Stimulated activated CD4-positive, alpha-beta T cell treated with anti-CD3 and anti-CD28 coated beads, Interleukin-4, amount 100 ng/mL, for 48 hours (primary cell): ENCODE measurements at regions not wholly inside any gene's neighbourhood (a gene's known extent, or its start where the extent isn't known, plus 50 kb on each side); places are given as distances from the start of the nearest gene placed in this dataset.
A peak's percentile ranks its signal among the peaks of the same experiment; 100 is the strongest.

Experiments used
- DNase-seq, 2 donors: peaks; one replicate each; pipeline ENCODE4 v3.0.0-alpha.2; 2020; ENCODE audit warnings: low read depth in 2 of 2

DNA sequence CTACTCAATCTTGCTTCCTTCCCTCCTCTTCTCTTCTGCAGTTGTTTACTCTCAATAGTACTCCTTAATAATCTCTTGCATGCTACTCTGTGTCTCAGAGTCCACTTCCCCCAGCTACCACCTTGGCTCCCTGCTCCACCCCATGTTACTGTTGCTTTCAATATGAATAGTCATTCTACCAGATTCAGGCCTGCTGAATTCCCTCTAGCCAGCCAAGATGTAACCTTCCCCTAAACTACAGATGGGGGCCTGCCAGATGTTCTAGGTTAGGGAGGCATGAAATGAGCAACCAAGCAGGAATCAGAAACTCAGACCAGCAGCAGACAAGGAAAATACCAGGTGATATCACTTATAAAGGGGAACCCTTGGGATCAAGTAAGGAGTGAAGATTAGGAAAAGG lies 392.1 kb upstream of the DDHD1 start:
- DNase-seq: no peak

DNA sequence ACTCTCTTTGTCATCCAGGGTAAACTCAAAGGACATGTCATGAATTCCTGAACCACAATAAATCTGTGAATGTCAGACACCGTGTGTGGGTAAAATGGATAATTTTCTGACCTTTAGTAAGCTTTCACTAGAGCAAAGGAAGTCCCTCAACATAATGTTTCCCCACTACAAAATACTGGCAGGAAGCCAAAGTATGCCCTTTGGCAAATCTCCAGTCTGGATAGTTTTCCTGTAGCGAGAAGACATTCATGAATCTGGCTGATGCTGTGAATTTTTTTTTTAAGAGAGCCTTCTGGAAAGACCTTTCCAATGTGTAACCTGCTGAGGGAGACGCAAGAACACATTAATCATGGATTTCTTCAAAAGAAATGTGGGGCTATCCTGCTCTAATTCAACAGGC lies 389.6 kb upstream of the DDHD1 start:
- no peak for DNase-seq

DNA sequence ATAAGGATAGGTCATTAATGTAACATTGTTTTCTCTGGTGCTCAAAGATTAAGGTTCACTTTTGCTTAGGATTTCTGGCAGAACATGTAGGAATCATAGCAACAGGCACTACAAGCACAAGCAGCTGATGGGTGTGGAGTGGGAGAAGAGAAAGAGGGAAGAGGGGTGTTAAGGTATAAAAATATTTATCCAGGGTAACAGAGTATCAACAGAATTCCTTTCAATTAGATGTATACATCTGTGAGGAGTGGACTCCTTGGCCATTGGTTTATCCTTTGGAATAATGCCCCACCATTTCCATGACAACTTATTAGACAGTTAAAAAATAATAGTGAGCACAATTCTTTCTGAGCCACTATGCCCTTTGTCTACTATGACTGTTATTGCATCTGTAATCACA lies 388.3 kb upstream of the DDHD1 start:
- no peak for DNase-seq

DNA sequence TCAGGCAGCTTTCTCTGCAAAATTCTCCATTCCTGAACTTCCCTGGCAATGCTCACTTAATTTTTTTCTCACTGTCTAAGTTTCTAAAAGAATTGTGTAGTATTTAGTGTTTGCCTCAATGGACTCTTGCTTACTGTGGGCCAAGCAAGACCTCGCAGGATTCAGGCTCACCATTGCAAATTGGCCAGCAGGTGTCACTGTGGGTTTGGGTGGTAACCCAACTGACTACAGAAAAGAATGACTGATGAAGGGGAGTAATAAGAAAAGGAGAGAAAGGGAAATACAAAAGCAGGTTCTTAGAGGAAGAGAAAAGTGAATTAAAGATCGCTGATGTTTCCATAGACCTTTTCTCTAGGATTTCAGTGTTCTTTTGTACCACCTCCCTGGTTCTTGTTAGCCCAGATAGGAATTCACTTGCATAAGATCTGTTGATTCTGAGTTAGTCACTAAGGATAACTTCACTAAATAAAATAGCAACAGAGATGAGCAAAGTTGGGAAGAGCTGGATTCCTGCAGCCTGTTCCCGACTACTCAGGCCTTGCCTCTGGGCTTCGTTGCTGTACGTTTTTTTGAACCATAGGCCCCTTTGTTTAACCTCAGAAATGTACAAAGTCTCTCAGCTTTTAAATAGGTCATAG lies 386.5 kb upstream of the DDHD1 start:
- DNase-seq: peak; percentile 40 to 47

DNA sequence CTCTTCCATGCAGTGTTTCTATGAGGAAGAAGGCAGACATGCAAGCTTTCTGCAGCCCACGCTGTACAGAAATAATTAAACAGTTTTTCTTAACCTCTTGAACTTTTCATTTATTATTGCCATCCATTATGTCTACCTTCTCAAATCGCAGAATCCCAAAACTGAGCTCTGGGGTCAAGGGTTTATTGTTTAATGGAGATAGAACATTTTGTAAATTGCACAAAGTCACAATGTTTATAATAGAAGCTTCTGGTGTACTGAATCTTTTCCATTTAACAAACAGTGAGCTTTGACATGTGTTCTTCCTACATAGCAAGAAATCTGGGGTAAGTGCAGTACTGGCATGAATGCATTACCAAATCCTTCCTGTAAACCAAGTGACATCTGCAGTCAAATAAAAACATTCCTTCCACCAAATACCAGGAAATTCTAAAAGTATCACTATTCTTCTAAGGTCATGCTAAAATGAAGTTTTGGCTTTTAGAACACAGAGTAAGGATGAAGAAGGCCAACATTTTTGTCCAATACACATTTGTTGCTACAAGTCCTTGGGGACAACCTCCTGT lies 385.3 kb upstream of the DDHD1 start:
- no peak for DNase-seq

DNA sequence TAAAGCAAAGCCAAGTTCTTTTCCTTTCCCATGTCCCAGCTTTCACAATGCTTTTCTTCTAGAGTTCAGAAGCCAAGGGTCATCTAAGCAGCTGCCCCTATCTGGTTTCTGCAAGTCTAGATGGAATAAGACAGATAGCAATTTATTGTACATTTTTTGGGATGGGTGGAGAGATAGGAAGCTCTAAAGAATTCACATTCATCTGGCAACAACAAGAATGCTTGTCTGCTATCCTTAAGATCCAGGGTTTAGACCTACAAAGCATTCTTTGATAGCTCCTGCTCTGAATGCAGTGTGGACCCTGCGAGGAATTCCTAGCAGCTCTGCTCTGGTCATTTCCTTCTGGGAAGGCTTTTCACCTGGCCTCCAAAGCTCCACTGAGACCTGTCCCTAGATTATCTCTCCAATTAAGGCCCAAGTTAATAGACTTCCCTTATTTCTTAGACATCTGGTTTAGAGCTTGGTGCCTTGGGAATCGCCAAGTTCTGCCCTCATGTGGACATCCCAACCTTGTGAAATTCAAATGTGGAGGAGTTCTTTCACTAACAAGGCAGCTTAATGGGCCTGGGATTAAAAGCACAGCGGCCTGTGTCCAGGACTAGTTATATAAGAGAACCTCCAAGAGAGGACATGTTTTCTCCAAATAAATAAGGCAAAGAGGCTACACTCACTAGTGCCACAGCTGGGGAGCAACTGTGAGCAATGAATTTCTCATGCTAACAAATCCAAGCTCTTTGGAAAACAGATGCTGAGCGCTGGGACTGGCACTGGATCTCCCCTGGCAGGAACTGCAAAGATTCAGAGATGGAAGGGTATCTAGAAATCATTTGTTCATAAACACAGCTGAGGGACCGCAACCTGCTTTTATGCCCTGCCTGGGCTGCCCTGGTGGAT lies 384.5 kb upstream of the DDHD1 start:
- no peak for DNase-seq

DNA sequence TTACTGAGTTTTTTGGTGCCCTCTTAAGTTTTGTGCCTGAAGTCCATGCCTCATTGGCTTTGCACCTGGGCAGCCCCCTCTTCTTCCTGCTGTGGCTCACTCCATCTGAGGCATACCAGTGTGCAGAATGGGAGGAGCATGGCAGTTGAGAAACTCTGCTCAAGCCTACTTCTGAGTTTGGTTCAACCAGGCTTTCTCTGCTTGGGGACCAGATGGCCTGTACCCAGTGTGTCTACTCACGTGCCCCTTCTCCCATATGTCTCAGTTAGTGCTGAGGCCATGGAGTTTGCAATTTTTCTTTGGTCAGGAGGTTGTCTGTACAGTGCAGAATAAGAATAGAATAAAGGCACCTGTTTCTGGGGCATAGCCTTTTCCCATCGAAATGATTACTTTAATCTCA lies 383.3 kb upstream of the DDHD1 start:
- no peak for DNase-seq

DNA sequence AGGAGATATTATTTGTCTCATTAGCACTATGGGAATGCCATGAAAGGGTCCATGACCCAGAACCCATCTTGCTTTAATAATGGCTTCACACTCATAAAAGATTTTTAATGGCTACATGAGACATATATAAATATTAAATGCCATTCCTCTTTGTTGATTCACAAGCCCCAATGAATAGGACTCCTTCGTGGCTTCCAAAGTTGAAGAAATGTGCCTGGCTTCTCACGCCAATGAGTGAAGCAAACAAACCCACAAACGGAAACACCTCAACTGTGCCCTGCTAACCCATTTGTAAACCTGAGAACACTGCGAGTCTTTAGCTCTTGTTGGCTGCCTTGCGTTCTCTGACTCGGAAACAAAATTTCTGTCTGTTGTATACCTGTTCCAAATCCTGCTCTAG lies 381.7 kb upstream of the DDHD1 start:
- DNase-seq: no peak

DNA sequence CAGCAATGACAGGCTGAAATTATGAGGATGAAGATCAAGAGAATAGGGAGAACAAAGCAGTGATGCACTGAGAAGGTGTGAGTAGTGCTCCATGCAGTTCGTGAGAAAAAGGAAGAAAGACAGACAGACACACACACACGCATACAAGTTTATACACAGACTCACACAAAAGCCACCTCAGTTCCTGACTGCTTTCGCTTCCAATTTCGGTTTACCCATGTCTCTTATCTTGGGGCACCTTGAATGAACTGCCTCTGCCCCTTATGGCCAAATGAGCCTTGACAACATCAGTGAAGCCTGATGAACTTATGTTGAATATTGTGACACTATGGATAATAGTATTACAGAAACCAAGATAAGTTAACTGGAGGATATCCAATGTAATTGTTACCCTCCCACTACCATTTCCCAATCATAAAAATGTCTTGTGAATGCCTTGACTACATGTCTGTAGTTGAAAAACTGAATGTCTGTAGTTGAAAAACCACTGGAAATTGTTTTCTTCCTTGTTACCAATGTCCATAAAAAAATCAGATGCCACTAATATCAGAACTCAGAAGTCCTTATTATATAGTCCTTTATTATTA lies 380.4 kb upstream of the DDHD1 start:
- no peak for DNase-seq

DNA sequence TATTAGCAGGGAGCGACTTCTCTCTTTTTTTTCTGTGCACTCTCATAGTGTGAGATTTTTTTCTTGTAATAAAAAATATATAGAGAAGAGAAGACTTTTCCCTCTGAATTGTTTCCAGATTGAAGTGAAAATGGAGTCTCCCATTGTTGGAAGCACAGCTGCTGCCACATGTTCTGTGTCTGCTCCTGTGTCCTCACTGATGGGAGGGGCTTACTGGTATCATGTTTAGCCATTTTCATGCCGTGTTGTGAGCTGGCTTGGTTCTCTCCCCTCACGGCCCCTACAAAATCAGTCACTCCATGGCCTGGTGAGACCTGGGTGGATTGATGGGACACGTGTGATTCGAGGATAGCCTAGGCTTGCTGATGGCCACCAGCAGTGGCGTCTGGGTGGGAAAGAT lies 379.7 kb upstream of the DDHD1 start:
- DNase-seq: no peak

DNA sequence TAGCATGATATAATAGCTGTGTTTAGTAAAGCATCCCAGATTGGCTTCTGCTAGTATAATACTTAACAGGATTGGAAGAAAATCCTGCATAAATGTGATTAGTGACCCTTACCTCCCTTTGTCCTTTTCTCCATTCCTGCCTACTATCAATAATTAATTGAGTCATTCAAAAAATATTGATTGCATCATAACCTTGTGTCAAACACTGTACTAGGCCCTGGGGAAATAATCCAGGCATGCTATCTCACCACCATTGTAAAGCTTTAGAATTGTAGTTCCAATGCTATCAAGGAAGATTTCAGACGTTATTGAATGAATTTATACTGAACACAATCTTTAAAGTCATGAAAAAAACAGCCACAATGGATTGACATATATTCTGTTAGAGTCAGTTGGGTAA lies 378.6 kb upstream of the DDHD1 start:
- DNase-seq: no peak

DNA sequence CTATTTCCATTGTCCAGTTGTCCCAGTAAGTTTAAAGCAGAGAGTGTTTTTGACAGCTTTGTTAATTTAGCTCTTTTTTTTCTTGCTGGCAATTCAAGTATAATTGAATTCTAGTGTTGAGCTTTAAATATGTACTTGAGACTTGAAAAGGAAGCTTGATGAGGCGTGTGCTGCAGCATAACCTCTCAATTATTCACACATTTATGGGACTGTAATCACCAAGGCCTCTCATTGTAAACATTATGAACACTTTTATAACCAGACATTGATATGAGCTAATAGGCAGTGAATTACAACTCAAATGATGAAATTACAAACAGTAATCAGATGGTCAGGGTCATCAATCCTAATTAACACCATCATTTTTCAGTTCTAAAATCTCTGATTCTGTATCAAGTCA lies 378.0 kb upstream of the DDHD1 start:
- DNase-seq: no peak

DNA sequence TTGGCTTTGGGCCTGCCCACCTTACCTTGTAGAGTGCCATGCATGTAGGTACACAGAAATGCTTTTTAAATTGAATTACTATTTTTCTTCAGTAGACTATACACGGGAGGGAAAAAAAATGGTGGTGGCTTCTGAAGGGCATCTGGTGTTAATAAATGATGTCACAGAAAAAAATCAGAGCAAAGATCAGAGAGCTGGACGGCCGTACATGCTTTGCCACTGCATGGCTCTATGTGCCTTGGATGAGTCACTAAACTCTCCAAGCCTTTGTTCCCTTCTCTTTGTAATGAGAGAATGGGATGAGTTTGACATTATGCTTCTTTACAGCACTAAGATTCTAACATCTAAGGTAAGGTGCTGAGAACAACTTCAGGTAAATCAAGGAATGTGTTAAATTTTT lies 376.4 kb upstream of the DDHD1 start:
- DNase-seq: no peak

DNA sequence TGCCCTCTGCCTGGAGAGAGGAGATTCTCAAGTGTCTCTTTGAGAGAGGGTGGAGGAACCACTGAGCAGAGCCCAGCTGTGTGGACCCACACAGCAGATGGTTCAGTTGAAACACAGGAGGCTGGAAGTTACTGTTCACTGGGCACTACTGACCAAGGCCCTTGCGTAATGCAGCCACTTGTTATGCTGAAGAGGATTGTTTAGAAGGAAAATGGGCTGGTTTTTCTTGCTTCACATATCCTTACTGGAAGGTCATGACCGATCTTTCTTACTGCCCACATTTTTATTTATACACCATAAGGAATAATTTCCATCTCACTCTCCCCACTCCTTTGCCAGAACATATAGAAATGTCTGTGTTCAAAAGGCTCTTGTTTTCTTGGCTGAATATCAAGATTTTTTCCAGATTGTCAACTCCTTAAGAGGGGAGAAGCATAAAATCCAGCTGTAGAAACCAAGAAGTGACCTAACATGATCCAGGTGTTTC lies 375.1 kb upstream of the DDHD1 start:
- no peak for DNase-seq

DNA sequence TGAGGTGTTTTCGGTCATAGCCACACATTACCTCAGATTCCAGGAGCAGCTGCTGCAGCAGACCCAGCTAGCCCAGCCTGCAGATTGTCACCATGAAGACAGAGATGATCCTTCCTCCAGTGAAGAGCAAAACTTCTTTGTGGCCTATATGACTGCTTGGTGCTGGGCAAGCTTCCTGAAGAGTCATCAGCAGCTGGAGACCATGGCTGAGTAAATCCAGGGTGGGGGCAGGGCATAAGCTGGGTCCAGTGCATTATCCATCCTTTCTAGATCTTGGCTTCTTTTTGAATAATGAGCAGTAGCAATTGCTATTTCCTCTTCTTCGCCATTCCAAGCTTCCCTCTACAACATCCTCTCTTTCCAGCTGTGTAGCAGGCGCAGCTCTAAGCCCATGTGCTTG lies 373.1 kb upstream of the DDHD1 start:
- DNase-seq: no peak

DNA sequence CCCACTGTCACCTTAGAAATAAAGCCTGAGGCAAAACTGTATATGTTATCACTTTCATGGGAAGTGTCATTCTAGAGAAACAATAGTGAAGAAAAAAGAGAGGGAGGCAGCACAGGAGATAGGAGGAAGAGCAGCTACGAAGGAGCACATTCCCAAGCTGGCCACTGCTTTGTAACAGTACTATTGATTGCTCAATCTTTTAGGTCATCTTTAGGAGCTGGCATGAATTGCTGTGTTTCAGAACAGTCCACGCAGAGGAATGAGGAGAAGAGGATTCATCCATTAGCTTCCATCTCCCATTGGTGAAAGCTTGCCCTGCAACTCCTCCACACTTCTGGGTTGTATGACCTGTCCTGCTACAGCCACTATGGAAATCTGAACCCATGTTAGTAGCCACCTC lies 372.5 kb upstream of the DDHD1 start:
- DNase-seq: no peak

DNA sequence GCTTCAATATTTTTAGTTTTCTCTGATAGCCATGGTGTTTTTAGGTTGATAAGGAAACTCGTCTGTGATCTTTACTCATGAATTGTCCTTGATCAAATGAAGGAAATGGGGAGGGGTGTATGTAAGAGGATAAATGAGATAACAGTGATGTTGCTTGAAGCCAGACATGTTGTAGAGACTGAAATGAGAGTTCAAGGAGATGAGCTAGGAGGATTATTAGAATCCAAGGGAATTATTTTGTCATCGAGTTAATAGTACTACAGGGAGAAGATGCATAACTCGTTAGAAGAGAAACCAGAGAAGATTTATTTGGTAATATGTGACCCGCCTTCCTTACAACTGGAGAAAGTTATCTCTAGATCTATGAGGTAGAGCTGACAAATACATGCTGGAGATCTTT lies 371.3 kb upstream of the DDHD1 start:
- no peak for DNase-seq

DNA sequence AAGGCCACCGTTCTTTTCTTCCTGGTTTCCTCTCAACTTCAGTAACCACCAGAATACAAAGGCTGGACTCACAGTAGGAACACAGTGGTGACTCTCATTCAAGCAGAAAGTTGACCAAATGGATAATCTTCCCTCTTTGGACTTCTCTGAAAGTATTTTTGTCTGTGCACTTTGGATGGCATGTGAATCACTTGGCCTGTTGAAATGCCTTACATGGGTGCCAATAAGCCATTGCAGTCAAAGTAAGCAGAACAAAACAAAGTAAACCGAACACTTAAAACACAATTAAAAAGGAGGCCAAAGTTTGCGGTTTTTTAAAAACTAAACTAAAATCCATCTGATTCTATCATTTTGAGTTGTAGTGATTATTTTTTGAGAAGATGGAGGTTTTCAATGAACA lies 370.1 kb upstream of the DDHD1 start:
- DNase-seq: no peak

DNA sequence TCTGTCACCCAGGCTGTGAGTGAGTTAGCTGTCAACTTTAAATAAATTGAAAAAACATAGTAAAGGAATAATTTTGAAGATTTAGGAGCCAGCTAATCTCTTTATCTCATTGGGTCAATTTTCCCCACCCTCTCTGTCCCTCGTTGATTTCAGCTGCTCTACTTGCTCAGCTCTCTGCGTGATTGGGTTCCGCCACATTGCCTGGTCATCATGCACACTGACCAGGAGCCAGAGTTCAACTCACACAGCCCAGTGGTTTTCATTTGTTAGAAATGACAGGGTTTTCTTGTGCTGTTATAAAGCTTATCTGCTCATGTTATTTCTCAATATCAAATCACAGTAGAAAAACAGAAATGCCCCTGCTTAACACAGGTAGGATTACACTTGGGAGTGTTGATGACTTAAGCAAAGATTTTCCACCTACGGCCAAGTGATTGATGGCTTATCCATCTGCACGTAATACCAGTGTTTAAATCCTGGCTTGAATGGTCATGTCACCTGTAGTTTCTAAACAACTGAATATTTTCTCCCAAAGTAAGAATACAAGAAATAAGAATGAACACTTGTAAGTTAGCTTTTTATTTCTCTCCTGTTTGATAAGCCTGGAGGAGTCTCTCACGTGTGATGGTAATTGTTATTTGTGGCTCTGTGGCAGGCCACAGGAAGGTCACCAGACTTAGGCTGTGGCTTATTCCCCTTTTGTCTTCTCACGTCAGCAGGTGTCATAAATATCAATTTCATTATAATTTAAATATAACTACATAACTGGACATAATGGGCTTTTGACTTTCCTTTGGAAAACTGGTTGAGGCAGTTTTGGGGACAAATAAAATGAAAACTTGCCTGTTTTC lies 367.2 kb upstream of the DDHD1 start:
- DNase-seq: no peak

DNA sequence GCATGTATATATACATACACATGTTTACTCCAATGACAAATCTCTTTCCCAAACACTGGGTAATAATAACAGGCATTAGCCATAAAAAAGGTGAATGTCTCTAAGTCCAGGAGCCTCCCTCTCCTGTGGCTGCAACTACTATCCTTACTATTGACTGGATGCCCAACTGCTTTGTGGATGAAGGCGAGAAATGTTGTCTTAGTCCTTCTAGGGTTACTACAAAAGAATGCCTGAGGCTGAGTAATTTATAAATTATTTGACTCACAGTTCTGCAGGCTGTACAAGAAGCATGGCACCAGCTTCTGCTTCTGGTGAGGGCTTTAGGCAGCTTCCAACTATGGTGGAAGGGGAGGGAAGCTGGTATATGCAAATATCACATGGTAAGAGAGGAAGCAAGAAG lies 366.0 kb upstream of the DDHD1 start:
- DNase-seq: no peak

DNA sequence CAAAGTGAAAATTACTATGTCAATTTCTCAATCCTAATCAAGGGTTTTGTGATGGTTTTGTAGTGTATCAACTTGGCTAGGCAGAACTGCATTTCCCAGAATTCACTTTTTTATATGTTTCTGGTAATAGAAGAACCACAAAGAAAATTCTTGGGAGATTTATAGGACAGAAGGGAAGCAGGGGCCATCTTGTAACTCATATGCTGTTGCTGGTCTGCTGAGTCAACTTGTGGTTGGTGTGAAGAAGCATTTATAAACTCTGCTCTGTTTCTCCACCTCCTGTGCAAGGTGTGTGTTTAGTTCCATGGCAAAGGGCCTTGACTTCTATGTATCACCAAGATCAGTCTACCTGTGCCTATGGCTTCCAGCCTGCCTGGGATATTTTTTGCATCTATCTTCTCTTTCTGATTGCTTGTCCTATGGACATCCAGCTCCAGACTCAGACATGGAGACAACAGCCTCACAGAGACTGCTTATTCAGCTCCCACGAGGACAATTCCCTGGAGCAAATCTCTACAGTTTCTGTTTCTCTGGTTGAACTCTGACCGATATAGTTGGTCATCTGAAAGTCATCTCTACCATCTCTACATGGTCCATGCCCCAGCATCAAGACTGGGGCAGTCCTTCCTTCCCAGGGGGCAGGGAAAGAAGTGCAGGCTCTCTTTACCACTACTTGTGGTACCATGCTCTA lies 364.3 kb upstream of the DDHD1 start:
- DNase-seq: no peak
